ENCODE measurements at regions not wholly inside any gene's neighbourhood (a gene's known extent, or its start where the extent isn't known, plus 50 kb on each side); places are given as distances from the start of the nearest gene placed in this dataset.

GRCh38 chr12:24266982-24267381 lies 317.5 kb upstream of the SOX5 start:
- no peaks in the 10 kb centered on the region for H3K4me1 ChIP-seq
- intact Hi-C loops (cut with DNase I), result no loop called here
- no peaks in the 10 kb centered on the region for H3K36me3 ChIP-seq
- H3K27me3 ChIP-seq, result no peaks in the 10 kb centered on the region
- TF ChIP-seq, protein P1, sequence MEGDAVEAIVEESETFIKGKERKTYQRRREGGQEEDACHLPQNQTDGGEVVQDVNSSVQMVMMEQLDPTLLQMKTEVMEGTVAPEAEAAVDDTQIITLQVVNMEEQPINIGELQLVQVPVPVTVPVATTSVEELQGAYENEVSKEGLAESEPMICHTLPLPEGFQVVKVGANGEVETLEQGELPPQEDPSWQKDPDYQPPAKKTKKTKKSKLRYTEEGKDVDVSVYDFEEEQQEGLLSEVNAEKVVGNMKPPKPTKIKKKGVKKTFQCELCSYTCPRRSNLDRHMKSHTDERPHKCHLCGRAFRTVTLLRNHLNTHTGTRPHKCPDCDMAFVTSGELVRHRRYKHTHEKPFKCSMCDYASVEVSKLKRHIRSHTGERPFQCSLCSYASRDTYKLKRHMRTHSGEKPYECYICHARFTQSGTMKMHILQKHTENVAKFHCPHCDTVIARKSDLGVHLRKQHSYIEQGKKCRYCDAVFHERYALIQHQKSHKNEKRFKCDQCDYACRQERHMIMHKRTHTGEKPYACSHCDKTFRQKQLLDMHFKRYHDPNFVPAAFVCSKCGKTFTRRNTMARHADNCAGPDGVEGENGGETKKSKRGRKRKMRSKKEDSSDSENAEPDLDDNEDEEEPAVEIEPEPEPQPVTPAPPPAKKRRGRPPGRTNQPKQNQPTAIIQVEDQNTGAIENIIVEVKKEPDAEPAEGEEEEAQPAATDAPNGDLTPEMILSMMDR (IDR thresholded peaks at IDR 0.05), result no peak
- H3K27ac ChIP-seq, result no peak overlapping the region
- no peak for DNase-seq (ENCODE audit: low spot score in 2 of 2)
- H3K9me3 ChIP-seq, result no peaks in the 10 kb centered on the region
- no peak overlapping the region for H3K4me3 ChIP-seq

GRCh38 chr12:24256684-24257083 lies 307.2 kb upstream of the SOX5 start:
- TF ChIP-seq, protein P1 (IDR thresholded peaks at IDR 0.05), result no peak
- intact Hi-C loops (cut with DNase I), result no loop called here
- Histone ChIP-seq H3K27ac (no peak overlapping the region), H3K4me1 (no peaks in the 10 kb centered on the region), H3K9me3 (peaks cover 0 to 8% of the 10 kb centered on the region in 2 donors), H3K4me3 (no peak overlapping the region), H3K27me3 (no peaks in the 10 kb centered on the region), H3K36me3 (no peaks in the 10 kb centered on the region)
- no peak for DNase-seq (ENCODE audit: low spot score in 2 of 2)

DNA sequence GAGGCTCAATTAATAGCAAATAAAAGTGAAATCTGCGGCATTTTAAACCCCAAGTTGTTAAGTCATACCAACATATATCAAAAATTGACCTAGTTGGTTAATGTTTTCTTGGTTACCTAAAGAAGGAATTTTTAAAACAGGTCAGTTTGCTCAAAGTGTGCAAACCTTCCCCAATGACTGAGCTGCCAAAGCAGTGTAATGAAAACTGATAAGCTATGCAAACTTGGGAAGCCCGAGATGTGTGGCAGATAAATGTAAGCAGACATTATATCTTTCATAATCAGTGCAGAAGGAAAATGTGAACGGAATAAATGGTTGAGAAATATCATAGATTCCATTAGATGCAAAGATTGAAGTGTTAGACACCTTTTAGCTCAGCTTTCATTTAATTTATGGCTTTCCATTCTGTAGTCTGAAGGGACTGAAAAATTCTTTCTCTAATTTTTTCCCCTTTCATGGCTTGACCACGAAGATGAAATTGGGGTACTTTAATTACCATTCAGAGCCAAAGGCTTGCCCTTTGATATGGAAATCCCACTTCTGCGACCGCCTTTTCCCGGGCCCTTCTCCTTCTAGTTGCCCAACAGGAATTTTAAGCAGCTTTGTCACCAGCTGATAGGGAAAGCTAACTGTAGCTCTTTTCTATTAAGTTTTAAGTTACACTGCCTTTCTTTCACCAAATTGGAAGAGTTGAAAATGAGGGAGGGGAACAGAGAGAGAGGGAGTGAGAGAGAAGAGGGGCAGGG lies 306.6 kb upstream of the SOX5 start:
- no peak overlapping the region for H3K4me3 ChIP-seq
- no peak overlapping the region for H3K27ac ChIP-seq
- H3K36me3 ChIP-seq, result no peaks in the 10 kb centered on the region
- intact Hi-C loops (cut with DNase I), result no loop called here
- peaks cover 0 to 8% of the 10 kb centered on the region in 2 donors for H3K9me3 ChIP-seq
- no peaks in the 10 kb centered on the region for H3K27me3 ChIP-seq
- DNase-seq (ENCODE audit: low spot score in 2 of 2), result no peak
- TF ChIP-seq, protein P1 (IDR thresholded peaks at IDR 0.05), result no peak
- H3K4me1 ChIP-seq, result no peaks in the 10 kb centered on the region

DNA sequence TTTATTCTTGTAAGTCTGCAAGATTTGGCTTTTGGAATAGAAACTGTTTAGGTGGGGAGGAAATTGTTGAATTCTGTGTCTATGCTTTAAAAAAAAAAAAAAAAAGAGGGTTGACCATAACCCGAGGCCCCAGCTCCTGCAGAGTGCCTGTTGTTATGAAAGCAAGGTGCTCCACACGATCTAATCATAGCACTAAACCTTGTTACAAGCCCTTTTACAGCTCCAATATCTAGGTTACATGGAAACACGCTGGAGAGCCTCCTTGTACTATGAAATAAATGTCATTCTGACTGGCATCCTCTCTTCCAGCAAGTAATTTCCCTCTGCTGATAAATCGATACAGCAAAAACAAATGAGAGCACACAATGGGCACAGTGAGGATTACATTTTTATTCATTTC lies 303.1 kb upstream of the SOX5 start:
- no peak for DNase-seq (ENCODE audit: low spot score in 2 of 2)
- Histone ChIP-seq H3K36me3 (no peaks in the 10 kb centered on the region), H3K4me1 (no peaks in the 10 kb centered on the region), H3K9me3 (peaks cover 0 to 8% of the 10 kb centered on the region in 2 donors), H3K27ac (no peak overlapping the region), H3K27me3 (no peaks in the 10 kb centered on the region), H3K4me3 (no peak overlapping the region)
- TF ChIP-seq, protein P1 (IDR thresholded peaks at IDR 0.05), result no peak
- intact Hi-C loops (cut with DNase I), result no loop called here

DNA sequence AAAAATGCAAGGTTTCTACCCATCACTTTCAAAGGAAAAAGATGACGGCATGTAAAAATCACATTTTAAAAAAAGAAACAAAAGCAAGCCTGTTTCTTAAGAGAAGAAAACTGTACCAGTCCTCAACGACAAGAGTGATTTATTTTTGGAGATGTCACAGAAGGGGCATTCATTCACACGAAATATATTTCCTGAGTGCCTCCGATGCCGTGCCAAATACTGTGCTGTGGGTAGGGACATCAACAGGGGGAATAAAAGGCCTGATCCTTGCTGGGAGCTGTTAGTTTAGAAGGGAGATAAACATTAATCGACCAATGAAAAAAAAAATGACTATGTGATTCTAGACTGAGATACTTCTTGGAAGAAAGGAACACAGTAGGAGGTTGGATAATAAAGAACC lies 297.5 kb upstream of the SOX5 start:
- no peak overlapping the region for H3K27ac ChIP-seq
- H3K36me3 ChIP-seq, result no peaks in the 10 kb centered on the region
- TF ChIP-seq, protein P1 (IDR thresholded peaks at IDR 0.05), result no peak
- intact Hi-C loops (cut with DNase I), result no loop called here
- no peaks in the 10 kb centered on the region for H3K27me3 ChIP-seq
- no peak overlapping the region for H3K4me3 ChIP-seq
- DNase-seq (ENCODE audit: low spot score in 2 of 2), result no peak
- H3K9me3 ChIP-seq, result no peaks in the 10 kb centered on the region
- no peaks in the 10 kb centered on the region for H3K4me1 ChIP-seq

Data from ascending aorta (tissue), 2 donors.